OCI-LY3 (cell line): ENCODE measurements at regions not wholly inside any gene's neighbourhood (a gene's known extent, or its start where the extent isn't known, plus 50 kb on each side); places are given as distances from the start of the nearest gene placed in this dataset.

Source experiments
- H2AFZ ChIP-seq: fragments of 200-600, 300-600 bp; shearing (Covaris generic); 2 replicates; pipeline ENCODE4 v1.6.0; 2014; ENCODE audit warnings: antibody characterized with exemption, low read depth, low read length
- H3K27ac ChIP-seq: fragments of 200-600, 300-600 bp; sonication (generic); 2 replicates; pipeline ENCODE4 v1.5.1; 2014; ENCODE audit warnings: mild to moderate bottlenecking, low read length, moderate library complexity, mixed read lengths
- H3K27me3 ChIP-seq: fragments of 200-600, 300-600 bp; sonication (generic); 2 replicates; pipeline ENCODE4 v1.6.1; 2014; ENCODE audit warnings: low read depth, low read length, mixed read lengths
- H3K36me3 ChIP-seq: fragments of 200-600, 300-600 bp; sonication (generic); replicated peaks from 2 replicates; pipeline ENCODE3; 2014; ENCODE audit warnings: low read depth, low read length, mixed read lengths
- H3K4me1 ChIP-seq: fragments of 300-600, 200-600 bp; sonication (generic); 2 replicates; pipeline ENCODE4 v1.6.1; 2014; ENCODE audit warnings: low read length, mixed read lengths
- H3K4me2 ChIP-seq: fragments of 200-600, 300-600 bp; sonication (generic); 2 replicates; pipeline ENCODE4 v1.6.1; 2014; ENCODE audit warnings: low read length, mixed read lengths
- H3K4me3 ChIP-seq: fragments of 300-600, 200-600 bp; sonication (generic); 2 replicates; pipeline ENCODE4 v1.5.1; 2014; ENCODE audit warnings: antibody characterized with exemption, mild to moderate bottlenecking, low read length, moderate library complexity
- H3K79me2 ChIP-seq: fragments of 300-600, 200-600 bp; shearing (Covaris generic); 2 replicates; pipeline ENCODE4 v1.6.1; 2014; ENCODE audit warnings: mild to moderate bottlenecking, low read length, mixed read lengths
- H3K9ac ChIP-seq: fragments of 300-600, 200-600 bp; shearing (Covaris generic); 2 replicates; pipeline ENCODE4 v1.6.0; 2014; ENCODE audit warnings: mild to moderate bottlenecking, low read length, moderate library complexity
- H3K9me3 ChIP-seq: fragments of 200-600, 300-600 bp; shearing (Covaris generic); 2 replicates; pipeline ENCODE4 v1.6.1; 2014; ENCODE audit warnings: low read length, mixed read lengths; ENCODE audit not compliant: insufficient read depth
- H4K20me1 ChIP-seq: fragments of 200-600, 300-600 bp; sonication (generic); 2 replicates; pipeline ENCODE4 v1.6.1; 2016; ENCODE audit warnings: low read length, mixed read lengths; ENCODE audit not compliant: insufficient read depth
- EZH2phosphoT487 ChIP-seq: fragments of 200-600 bp; shearing (Covaris generic); IDR thresholded peaks from 2 replicates; pipeline ENCODE4 v1.6.1; 2018; ENCODE audit warnings: antibody characterized with exemption, mixed run types, low read depth
- TF ChIP-seq, protein P1 (sequence below): fragments of 200-600, 300-600 bp; sonication (generic); IDR thresholded peaks from 2 replicates; pipeline ENCODE4 v1.5.1; 2014; ENCODE audit warnings: antibody characterized with exemption, low read length, low read depth

DNA sequence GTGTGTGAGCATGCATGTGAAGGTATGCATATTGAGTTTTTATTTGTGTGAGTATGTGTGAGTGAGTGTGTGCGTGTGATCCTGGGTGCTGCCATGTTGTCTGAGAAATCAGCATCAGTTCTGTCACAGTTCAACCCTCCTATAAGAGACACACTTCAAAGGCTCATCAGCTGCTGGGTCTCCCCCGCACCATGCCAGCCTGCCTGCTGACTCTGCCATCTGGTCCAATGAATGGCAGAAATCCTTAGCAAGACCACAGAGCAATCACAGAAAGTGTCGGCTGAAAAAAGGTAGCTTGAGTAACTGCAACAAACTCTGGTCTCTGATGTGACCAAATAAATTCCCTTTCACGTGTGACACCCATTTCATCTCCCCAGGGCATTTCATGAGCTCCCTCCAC, 381.8 kb upstream of the MAF start:
- Histone ChIP-seq H3K4me3 (no peak overlapping the region), H3K27ac (no peak overlapping the region), H2AFZ (no peak overlapping the region), H3K27me3 (no peaks in the 10 kb centered on the region), H3K4me1 (no peaks in the 10 kb centered on the region), H3K79me2 (no peaks in the 10 kb centered on the region), H3K9ac (no peak overlapping the region), H3K36me3 (no peaks in the 10 kb centered on the region), H3K4me2 (no peak overlapping the region), H4K20me1 (no peaks in the 10 kb centered on the region), H3K9me3 (no peaks in the 10 kb centered on the region)
- TF ChIP-seq, protein P1, sequence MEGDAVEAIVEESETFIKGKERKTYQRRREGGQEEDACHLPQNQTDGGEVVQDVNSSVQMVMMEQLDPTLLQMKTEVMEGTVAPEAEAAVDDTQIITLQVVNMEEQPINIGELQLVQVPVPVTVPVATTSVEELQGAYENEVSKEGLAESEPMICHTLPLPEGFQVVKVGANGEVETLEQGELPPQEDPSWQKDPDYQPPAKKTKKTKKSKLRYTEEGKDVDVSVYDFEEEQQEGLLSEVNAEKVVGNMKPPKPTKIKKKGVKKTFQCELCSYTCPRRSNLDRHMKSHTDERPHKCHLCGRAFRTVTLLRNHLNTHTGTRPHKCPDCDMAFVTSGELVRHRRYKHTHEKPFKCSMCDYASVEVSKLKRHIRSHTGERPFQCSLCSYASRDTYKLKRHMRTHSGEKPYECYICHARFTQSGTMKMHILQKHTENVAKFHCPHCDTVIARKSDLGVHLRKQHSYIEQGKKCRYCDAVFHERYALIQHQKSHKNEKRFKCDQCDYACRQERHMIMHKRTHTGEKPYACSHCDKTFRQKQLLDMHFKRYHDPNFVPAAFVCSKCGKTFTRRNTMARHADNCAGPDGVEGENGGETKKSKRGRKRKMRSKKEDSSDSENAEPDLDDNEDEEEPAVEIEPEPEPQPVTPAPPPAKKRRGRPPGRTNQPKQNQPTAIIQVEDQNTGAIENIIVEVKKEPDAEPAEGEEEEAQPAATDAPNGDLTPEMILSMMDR = no peak
- no peak for TF ChIP-seq EZH2phosphoT487

DNA sequence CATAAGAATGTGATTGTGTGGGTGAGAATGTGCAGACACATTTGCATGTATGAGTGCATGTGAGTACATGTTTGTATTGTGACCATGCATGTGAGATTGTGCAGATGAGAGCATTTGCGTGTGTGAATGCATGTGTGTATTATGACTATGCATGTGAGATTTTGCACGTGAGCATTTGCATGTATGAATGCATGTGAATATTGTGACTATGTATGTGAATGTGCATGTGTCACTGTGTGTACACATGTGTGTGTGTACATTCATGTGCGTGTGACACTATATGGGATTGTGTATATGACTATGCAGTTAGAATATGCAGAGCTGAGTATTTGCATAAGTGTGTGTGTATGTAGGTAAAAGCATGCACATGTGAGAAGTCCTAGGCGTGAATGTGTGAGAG, 381.3 kb upstream of the MAF start:
- no peaks in the 10 kb centered on the region for H4K20me1 ChIP-seq
- H3K4me2 ChIP-seq = no peak overlapping the region
- no peak overlapping the region for H3K27ac ChIP-seq
- no peak overlapping the region for H2AFZ ChIP-seq
- peaks cover under 1% of the 10 kb centered on the region; the same call in 1 of the 2 replicates for H3K27me3 ChIP-seq
- no peak overlapping the region for H3K4me3 ChIP-seq
- H3K36me3 ChIP-seq = no peaks in the 10 kb centered on the region
- H3K9ac ChIP-seq = no peak overlapping the region
- H3K9me3 ChIP-seq = no peaks in the 10 kb centered on the region
- no peaks in the 10 kb centered on the region for H3K4me1 ChIP-seq
- TF ChIP-seq EZH2phosphoT487 = no peak
- TF ChIP-seq, protein P1 = no peak
- H3K79me2 ChIP-seq = no peaks in the 10 kb centered on the region

DNA sequence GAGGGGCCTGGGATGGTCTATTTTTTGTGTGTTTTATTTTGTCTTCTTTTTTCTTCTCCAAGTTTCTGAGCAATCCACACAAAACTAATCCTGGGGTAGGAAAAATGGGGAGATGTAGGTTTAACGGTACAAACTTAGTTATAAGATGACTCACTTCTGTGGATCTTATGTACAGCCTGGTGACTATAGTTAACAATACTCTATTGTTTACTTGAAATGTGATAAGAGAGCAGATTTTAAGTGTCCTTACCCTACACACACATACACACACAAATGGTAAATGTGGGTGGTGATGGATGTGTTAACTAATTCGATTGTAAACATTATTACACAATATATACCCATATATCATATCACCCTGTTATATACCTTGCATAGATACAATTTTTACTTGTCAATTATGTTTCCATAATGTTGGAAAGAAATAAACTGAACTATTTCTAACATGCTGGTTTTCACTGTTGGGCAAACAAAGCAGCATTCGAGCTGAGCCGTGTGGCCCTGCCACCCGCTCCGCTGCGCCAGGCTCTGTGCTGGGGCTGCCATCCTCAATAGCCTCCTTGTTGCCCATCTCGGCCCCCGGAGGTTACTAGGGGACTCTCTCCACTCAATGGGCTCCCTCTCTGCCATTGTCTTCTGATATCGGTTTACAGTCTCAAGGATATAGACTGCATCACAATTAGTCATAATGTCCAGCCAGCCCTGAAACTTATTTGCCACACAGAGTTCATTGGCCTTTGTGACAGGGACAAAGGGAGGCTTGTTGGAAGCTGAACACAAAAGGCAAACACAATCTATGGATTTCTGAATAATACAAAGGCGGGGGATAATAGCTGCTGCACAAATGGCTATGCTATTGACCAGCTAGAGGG, 380.3 kb upstream of the MAF start:
- H3K9ac ChIP-seq = no peak overlapping the region
- H4K20me1 ChIP-seq = no peaks in the 10 kb centered on the region
- no peak overlapping the region for H3K27ac ChIP-seq
- TF ChIP-seq, protein P1 = no peak
- no peak for TF ChIP-seq EZH2phosphoT487
- no peaks in the 10 kb centered on the region for H3K36me3 ChIP-seq
- no peak overlapping the region for H3K4me2 ChIP-seq
- no peak overlapping the region for H3K4me3 ChIP-seq
- H3K79me2 ChIP-seq = no peaks in the 10 kb centered on the region
- no peaks in the 10 kb centered on the region for H3K9me3 ChIP-seq
- H3K27me3 ChIP-seq = peaks cover 3% of the 10 kb centered on the region; the same call in 1 of the 2 replicates
- no peaks in the 10 kb centered on the region for H3K4me1 ChIP-seq
- H2AFZ ChIP-seq = no peak overlapping the region

DNA sequence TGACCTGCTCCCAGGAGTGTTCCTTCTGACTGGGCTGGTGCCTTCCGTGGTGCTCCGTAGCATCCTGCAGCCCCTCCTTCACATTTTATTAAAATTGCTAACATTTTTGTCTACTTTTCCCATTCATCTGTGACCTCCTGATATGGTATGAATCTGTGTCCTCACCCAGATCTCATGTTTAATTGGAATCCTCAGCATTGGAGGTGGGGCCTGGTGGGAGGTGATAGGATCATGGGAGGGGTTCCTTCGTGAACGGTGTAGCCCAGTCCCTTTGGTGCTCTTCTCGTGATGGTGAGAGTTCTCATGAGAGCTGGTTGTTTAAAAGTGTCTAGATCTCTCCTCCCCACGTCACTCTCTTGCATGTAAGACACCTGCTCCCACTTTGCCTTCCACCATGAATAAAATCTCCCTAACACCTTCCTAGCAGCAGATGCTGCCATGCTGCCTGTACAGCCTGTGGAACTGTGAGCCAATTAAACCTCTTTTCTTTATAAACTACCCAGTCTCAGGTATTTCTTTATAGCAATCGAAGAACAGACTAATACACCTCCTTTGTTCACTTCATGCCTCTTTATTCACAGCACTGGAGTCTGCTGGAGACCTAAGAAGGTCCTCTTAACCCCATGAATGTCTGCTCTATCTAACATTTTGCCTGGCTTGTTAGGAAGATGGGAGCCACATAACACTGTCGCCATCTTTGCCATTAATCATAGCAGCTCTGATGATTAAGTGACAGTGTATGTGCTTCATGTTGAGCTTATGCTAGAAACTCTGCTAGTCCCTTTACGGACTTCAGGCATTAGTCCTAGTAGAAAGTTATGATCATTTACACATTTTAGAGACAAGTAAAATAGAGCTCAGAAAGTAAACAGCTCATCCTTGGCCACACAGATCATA, 377.7 kb upstream of the MAF start:
- no peaks in the 10 kb centered on the region for H3K79me2 ChIP-seq
- H3K36me3 ChIP-seq = no peaks in the 10 kb centered on the region
- no peak overlapping the region for H3K4me3 ChIP-seq
- H3K27ac ChIP-seq = no peak overlapping the region
- H3K4me1 ChIP-seq = no peaks in the 10 kb centered on the region
- no peak overlapping the region for H3K9ac ChIP-seq
- H4K20me1 ChIP-seq = no peaks in the 10 kb centered on the region
- no peak overlapping the region for H3K4me2 ChIP-seq
- no peak overlapping the region for H2AFZ ChIP-seq
- TF ChIP-seq EZH2phosphoT487 = no peak
- TF ChIP-seq, protein P1 = no peak
- peaks cover 3% of the 10 kb centered on the region; the same call in 1 of the 2 replicates for H3K27me3 ChIP-seq
- H3K9me3 ChIP-seq = no peaks in the 10 kb centered on the region
